SK-N-SH (cell line): ENCODE measurements at regions not wholly inside any gene's neighbourhood (a gene's known extent, or its start where the extent isn't known, plus 50 kb on each side); places are given as distances from the start of the nearest gene placed in this dataset.

Experiments
- CTCF ChIA-PET: fragments of 300-600, 350-600 bp; formaldehyde crosslinking; extraction: SDS; loops from one replicate; lab custom pipeline; 2021; lab: Yijun Ruan, JAX
- POLR2A ChIA-PET: fragments of 350-600 bp; sonication (Branson Sonifier 250); formaldehyde crosslinking; extraction: SDS; loops from one replicate; lab custom pipeline; 2020; ENCODE audit warnings: antibody characterized with exemption, inconsistent platforms; lab: Yijun Ruan, JAX
- DNase-seq: peaks from one replicate; pipeline ENCODE4 v3.0.0; 2012
- H2AFZ ChIP-seq: fragments of 200-600 bp; sonication (generic); 2 replicates; pipeline ENCODE4 v1.8.1; 2016; ENCODE audit warnings: antibody characterized with exemption, mild to moderate bottlenecking, low read depth
- H3F3A ChIP-seq: fragments of 200-600 bp; sonication (generic); replicated peaks from 2 replicates; pipeline ENCODE3; 2016; ENCODE audit warnings: antibody characterized with exemption, mild to moderate bottlenecking; ENCODE audit not compliant: insufficient read depth
- H3K27ac ChIP-seq, 2 experiments: fragments of 200-500 bp in 1 of 2; fragments of 200-600 bp in 1 of 2; sonication (Bioruptor generic) in 1 of 2; sonication (generic), shearing (Covaris generic) in 1 of 2; 2 replicates each; pipeline versions ENCODE4 v1.5.1 to v1.6.1; 2014 to 2016; ENCODE audit warnings: low read depth in 2 of 2, inconsistent platforms in 1 of 2, low read length in 1 of 2, mild to moderate bottlenecking in 1 of 2, mixed read lengths in 1 of 2
- H3K27me3 ChIP-seq: fragments of 200-600 bp; sonication (generic), shearing (Covaris generic); 2 replicates; pipeline ENCODE4 v1.6.1; 2016; ENCODE audit warnings: mixed run types; ENCODE audit not compliant: insufficient read depth
- H3K36me3 ChIP-seq, 2 experiments: fragments of 200-500 bp in 1 of 2; fragments of 200-600 bp in 1 of 2; sonication (Bioruptor generic) in 1 of 2; sonication (generic) in 1 of 2; replicated peaks in 1 of 2; 2 replicates each; pipeline versions ENCODE3 to v1.5.1; 2014 to 2016; ENCODE audit warnings: low read length in 1 of 2, mild to moderate bottlenecking in 1 of 2; ENCODE audit not compliant: insufficient read depth in 2 of 2, control insufficient read depth in 1 of 2
- H3K4me1 ChIP-seq, 2 experiments: fragments of 200-500 bp in 1 of 2; fragments of 200-600 bp in 1 of 2; sonication (Bioruptor generic) in 1 of 2; sonication (generic), shearing (Covaris generic) in 1 of 2; 2 replicates each; pipeline versions ENCODE4 v1.5.1 to v1.6.1; 2014 to 2016; ENCODE audit warnings: low read depth in 1 of 2, low read length in 1 of 2, mixed run types in 1 of 2; ENCODE audit not compliant: insufficient read depth in 2 of 2, control insufficient read depth in 1 of 2
- H3K4me2 ChIP-seq: fragments of 200-600 bp; sonication (generic), shearing (Covaris generic); 2 replicates; pipeline ENCODE4 v1.6.1; 2017; ENCODE audit warnings: mixed run types
- H3K4me3 ChIP-seq, 2 experiments: fragments of 200-500 bp in 1 of 2; fragments of 200-600 bp in 1 of 2; sonication (Bioruptor generic) in 1 of 2; sonication (generic), shearing (Covaris generic) in 1 of 2; 2 replicates each; pipeline versions ENCODE4 v1.5.1 to v1.8.1; 2014 to 2016; ENCODE audit warnings: low read depth in 2 of 2, inconsistent platforms in 1 of 2, low read length in 1 of 2, mild to moderate bottlenecking in 1 of 2, mixed read lengths in 1 of 2, moderate library complexity in 1 of 2
- H3K79me2 ChIP-seq: fragments of 200-600 bp; sonication (generic); 2 replicates; pipeline ENCODE4 v1.8.1; 2017; ENCODE audit warnings: mild to moderate bottlenecking; ENCODE audit not compliant: insufficient read depth
- H3K9ac ChIP-seq: fragments of 200-600 bp; sonication (generic); 2 replicates; pipeline ENCODE4 v1.6.1; 2017; ENCODE audit warnings: mixed run types
- H3K9me2 ChIP-seq: fragments of 200-600 bp; sonication (generic); 2 replicates; pipeline ENCODE4 v1.6.1; 2017; ENCODE audit warnings: mixed run types
- H3K9me3 ChIP-seq: fragments of 200-600 bp; sonication (generic); 2 replicates; pipeline ENCODE4 v1.6.1; 2017; ENCODE audit warnings: mixed run types, mild to moderate bottlenecking, moderate library complexity
- H4K20me1 ChIP-seq: fragments of 200-600 bp; sonication (generic); 2 replicates; pipeline ENCODE4 v1.6.1; 2017; ENCODE audit warnings: mild to moderate bottlenecking, mixed run types; ENCODE audit not compliant: insufficient read depth
- CTCF ChIP-seq: fragments of 200-600 bp; sonication (generic); IDR thresholded peaks from 2 replicates; pipeline ENCODE4 v1.6.1; 2017; ENCODE audit warnings: antibody characterized with exemption, mild to moderate bottlenecking, moderate library complexity
- FOSL2 ChIP-seq: IDR thresholded peaks from 2 replicates; pipeline ENCODE4 v1.4.0; 2012; ENCODE audit warnings: low read depth, mild to moderate bottlenecking, moderate library complexity, borderline replicate concordance
- FOXM1 ChIP-seq: IDR thresholded peaks from 2 replicates; pipeline ENCODE4 v1.4.0; 2012; ENCODE audit warnings: low read depth, mild to moderate bottlenecking
- GATA2 ChIP-seq: sonication (generic); formaldehyde crosslinking; IDR thresholded peaks from 2 replicates; pipeline ENCODE4 v1.5.0; 2020; ENCODE audit warnings: mild to moderate bottlenecking, missing genetic modification reagents
- JUND ChIP-seq: IDR thresholded peaks from 2 replicates; pipeline ENCODE4 v1.4.0; 2012
- MAX ChIP-seq: IDR thresholded peaks from 2 replicates; pipeline ENCODE4 v1.4.0; 2012; ENCODE audit warnings: low read depth
- NFIC ChIP-seq: IDR thresholded peaks from 2 replicates; pipeline ENCODE4 v1.4.0; 2012; ENCODE audit warnings: borderline replicate concordance
- RFX5 ChIP-seq: IDR thresholded peaks from 2 replicates; pipeline ENCODE4 v1.6.1; 2012; ENCODE audit warnings: mild to moderate bottlenecking, improper control_type of control experiment, low read length
- RXRA ChIP-seq: IDR thresholded peaks from 2 replicates; pipeline ENCODE4 v1.4.0; 2012; ENCODE audit warnings: low read depth, mild to moderate bottlenecking, borderline replicate concordance
- SMC3 ChIP-seq: IDR thresholded peaks from 2 replicates; pipeline ENCODE4 v1.6.1; 2012; ENCODE audit warnings: low read depth, low read length, improper control_type of control experiment
- WGBS: methylation state at CpG from one replicate; pipeline ENCODE4 v1.1.6; 2017; ENCODE audit warnings: low lambda C conversion rate; 5-methylcytosine and 5-hydroxymethylcytosine counted together
- TF ChIP-seq, protein P1 (sequence below): IDR thresholded peaks from 2 replicates; pipeline ENCODE4; 2012

DNA sequence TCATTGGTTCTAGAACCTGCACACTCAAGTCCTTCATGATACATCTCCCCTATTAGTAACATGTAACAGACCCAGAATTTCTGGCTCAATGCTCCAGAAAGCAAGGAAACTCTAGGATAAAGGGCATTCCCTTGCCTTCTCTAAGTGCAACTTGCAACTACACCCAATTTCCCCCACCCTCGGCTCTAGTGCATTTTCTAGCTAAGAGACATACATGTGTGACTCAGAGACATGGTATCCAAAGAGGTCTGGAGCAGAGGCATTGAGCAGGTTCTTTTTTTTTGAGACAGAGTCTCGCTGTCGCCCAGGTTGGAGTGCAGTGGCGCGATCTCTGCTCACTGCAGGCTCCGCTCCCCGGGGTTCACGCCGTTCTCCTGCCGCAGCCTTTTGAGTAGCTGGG, 132.9 kb downstream of the ZC3H11B start:
- POLR2A ChIA-PET = no interaction called here
- Histone ChIP-seq H3K27me3 (no peaks in the 10 kb centered on the region), H3K9me2 (no peaks in the 10 kb centered on the region), H3K9me3 (no peaks in the 10 kb centered on the region), H3K36me3 (no peaks in the 10 kb centered on the region), H3K79me2 (no peaks in the 10 kb centered on the region), H3K27ac (no peak overlapping the region), H3K4me3 (no peak overlapping the region), H3F3A (no peaks in the 10 kb centered on the region), H2AFZ (no peak overlapping the region), H3K4me2 (no peak overlapping the region), H3K4me1 (no peaks in the 10 kb centered on the region), H3K9ac (no peak overlapping the region), H4K20me1 (no peaks in the 10 kb centered on the region)
- TF ChIP-seq JUND (0 out of 2 replicates have a peak, but pooled peaks have one; percentile 15), FOSL2 (peak; percentile 15; the same call in 1 of the 2 replicates), SMC3 (no peak), MAX (no peak)
- TF ChIP-seq, protein P1, sequence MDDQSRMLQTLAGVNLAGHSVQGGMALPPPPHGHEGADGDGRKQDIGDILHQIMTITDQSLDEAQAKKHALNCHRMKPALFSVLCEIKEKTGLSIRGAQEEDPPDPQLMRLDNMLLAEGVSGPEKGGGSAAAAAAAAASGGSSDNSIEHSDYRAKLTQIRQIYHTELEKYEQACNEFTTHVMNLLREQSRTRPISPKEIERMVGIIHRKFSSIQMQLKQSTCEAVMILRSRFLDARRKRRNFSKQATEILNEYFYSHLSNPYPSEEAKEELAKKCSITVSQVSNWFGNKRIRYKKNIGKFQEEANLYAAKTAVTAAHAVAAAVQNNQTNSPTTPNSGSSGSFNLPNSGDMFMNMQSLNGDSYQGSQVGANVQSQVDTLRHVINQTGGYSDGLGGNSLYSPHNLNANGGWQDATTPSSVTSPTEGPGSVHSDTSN = no peak
- CTCF ChIA-PET = interaction anchor here (0.7 kb wide), 1 partner anchor 8 kb away, joined by 3 read pairs; no protein-coding TSS in a partner anchor
- DNase-seq = no peak
- WGBS = 85% methylated on average over 10 of the region's 10 CpGs

- Histone ChIP-seq H3K36me3 (no peaks in the 10 kb centered on the region), H3K27ac (no peak overlapping the region), H3K4me2 (no peak overlapping the region), H2AFZ (no peak overlapping the region), H3F3A (no peaks in the 10 kb centered on the region), H3K9me3 (no peaks in the 10 kb centered on the region), H3K79me2 (no peaks in the 10 kb centered on the region), H4K20me1 (no peaks in the 10 kb centered on the region), H3K4me1 (no peaks in the 10 kb centered on the region), H3K27me3 (no peaks in the 10 kb centered on the region), H3K9ac (no peak overlapping the region), H3K9me2 (no peaks in the 10 kb centered on the region), H3K4me3 (no peak overlapping the region)
- POLR2A ChIA-PET = no interaction called here
- no peak for TF ChIP-seq CTCF
- no peak for TF ChIP-seq RFX5
- TF ChIP-seq GATA2 (CRISPR knock-in tag) = no peak
- no peak for DNase-seq
- CTCF ChIA-PET = interaction anchor here (1.4 kb wide), 1 partner anchor 62 kb away, joined by 4 read pairs; no protein-coding TSS in a partner anchor
- 82% methylated on average over 3 of the region's 3 CpGs for WGBS
These were observed 134.1 kb downstream of the ZC3H11B start for GRCh38 chr1:219478811-219479210.

DNA sequence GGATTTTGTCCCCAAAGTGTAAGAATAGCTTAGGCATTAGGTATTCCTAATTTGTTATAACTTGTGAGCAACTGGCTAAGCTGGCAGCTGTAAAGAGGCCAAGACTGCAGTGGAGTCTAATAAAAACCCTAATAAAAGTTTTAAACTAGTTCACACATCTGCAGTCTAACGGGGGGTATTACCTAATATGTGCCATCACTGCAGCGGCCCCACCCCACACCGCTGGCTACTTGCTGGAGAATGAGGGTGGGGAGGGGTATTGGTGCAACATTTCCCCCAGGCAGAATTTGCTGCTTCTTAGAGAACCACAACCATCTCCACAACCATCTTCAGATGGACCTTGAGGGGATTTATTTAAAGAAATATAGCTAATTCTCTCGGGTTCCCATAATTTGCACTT, 135.0 kb downstream of the ZC3H11B start:
- Histone ChIP-seq H2AFZ (no peak overlapping the region), H3K4me2 (no peak overlapping the region), H3K9ac (no peak overlapping the region), H4K20me1 (no peaks in the 10 kb centered on the region)
- POLR2A ChIA-PET = no interaction called here
- TF ChIP-seq FOXM1 (no peak), NFIC (no peak), RXRA (no peak)
- TF ChIP-seq, all 33 proteins: peak for 0
- Histone ChIP-seq H3F3A (no peaks in the 10 kb centered on the region), H3K27me3 (no peaks in the 10 kb centered on the region), H3K36me3 (no peaks in the 10 kb centered on the region), H3K9me2 (no peaks in the 10 kb centered on the region), H3K4me3 (no peak overlapping the region), H3K79me2 (no peaks in the 10 kb centered on the region), H3K4me1 (no peaks in the 10 kb centered on the region), H3K9me3 (no peaks in the 10 kb centered on the region), H3K27ac (no peak overlapping the region)
- WGBS = 83% methylated on average over 4 of the region's 4 CpGs
- CTCF ChIA-PET = interaction anchor here (1.4 kb wide), 1 partner anchor 61 kb away, joined by 4 read pairs; no protein-coding TSS in a partner anchor
- DNase-seq = no peak
